SK-N-SH treated with all-trans-retinoic acid at 6 μM for 48 hours (cell line): ENCODE measurements at regions not wholly inside any gene's neighbourhood (a gene's known extent, or its start where the extent isn't known, plus 50 kb on each side); places are given as distances from the start of the nearest gene placed in this dataset.

Experiments
- ATAC-seq: fragments of 200-7000 bp; cut with Tn5 transposase; 3 replicates; pipeline ENCODE4 v1.9.1; 2020; ENCODE audit warnings: mild to moderate bottlenecking, moderate library complexity
- ARNTL ChIP-seq: fragments of 450-650 bp; formaldehyde crosslinking; IDR thresholded peaks from 2 replicates; pipeline ENCODE4 v1.5.0; 2020; ENCODE audit warnings: low read depth, mild to moderate bottlenecking, moderate library complexity, borderline replicate concordance
- CSDC2 ChIP-seq: fragments of 250-450 bp; sonication (Bioruptor Pico); IDR thresholded peaks from 2 replicates; pipeline ENCODE4 v1.5.0; 2020; ENCODE audit warnings: mild to moderate bottlenecking, moderate library complexity
- ESRRG ChIP-seq: fragments of 250-450 bp; sonication (Bioruptor Pico); IDR thresholded peaks from 2 replicates; pipeline ENCODE4 v1.6.1; 2021; ENCODE audit warnings: mild to moderate bottlenecking
- GLIS3 ChIP-seq: fragments of 250-450 bp; sonication (Bioruptor Pico); IDR thresholded peaks from 2 replicates; pipeline ENCODE4 v1.5.0; 2020; ENCODE audit warnings: mild to moderate bottlenecking, moderate library complexity
- ISL1 ChIP-seq: fragments of 250-450 bp; sonication (Bioruptor Pico); IDR thresholded peaks from 2 replicates; pipeline ENCODE4 v2.1.2; 2022; ENCODE audit warnings: mild to moderate bottlenecking, moderate library complexity
- OSR1 ChIP-seq: fragments of 250-450 bp; sonication (Bioruptor Pico); IDR thresholded peaks from 2 replicates; pipeline ENCODE4 v1.8.0; 2022; ENCODE audit warnings: moderate library complexity, mild to moderate bottlenecking, inconsistent platforms
- PPARA ChIP-seq: fragments of 250-450 bp; sonication (Bioruptor Pico); IDR thresholded peaks from 2 replicates; pipeline ENCODE4 v1.5.0; 2020; ENCODE audit warnings: mild to moderate bottlenecking, borderline replicate concordance
- RARB ChIP-seq: fragments of 250-450 bp; sonication (Bioruptor Pico); IDR thresholded peaks from 2 replicates; pipeline ENCODE4 v1.8.0; 2021; ENCODE audit warnings: mild to moderate bottlenecking, moderate library complexity
- SNAI2 ChIP-seq: fragments of 250-450 bp; sonication (Bioruptor Pico); IDR thresholded peaks from 2 replicates; pipeline ENCODE4 v1.5.0; 2020; ENCODE audit warnings: mild to moderate bottlenecking, moderate library complexity
- TCF4 ChIP-seq: fragments of 250-450 bp; sonication (Bioruptor Pico); IDR thresholded peaks from 2 replicates; pipeline ENCODE4 v1.8.0; 2021; ENCODE audit warnings: mild to moderate bottlenecking, moderate library complexity, borderline replicate concordance
- TOX ChIP-seq: fragments of 250-450 bp; sonication (Bioruptor Pico); IDR thresholded peaks from 2 replicates; pipeline ENCODE4 v1.8.0; 2021; ENCODE audit warnings: mild to moderate bottlenecking, moderate library complexity, borderline replicate concordance
- ZC3H10 ChIP-seq: fragments of 250-450 bp; sonication (Bioruptor Pico); IDR thresholded peaks from 2 replicates; pipeline ENCODE4 v1.5.1; 2021; ENCODE audit warnings: mild to moderate bottlenecking, moderate library complexity
- ZFP3 ChIP-seq: fragments of 250-450 bp; sonication (Bioruptor Pico); IDR thresholded peaks from 2 replicates; pipeline ENCODE4 v1.5.0; 2020; ENCODE audit warnings: mild to moderate bottlenecking, moderate library complexity
- ZFP30 ChIP-seq: fragments of 450-650 bp; formaldehyde crosslinking; IDR thresholded peaks from 2 replicates; pipeline ENCODE4 v1.5.0; 2022; ENCODE audit warnings: mild to moderate bottlenecking, moderate library complexity
- ZNF565 ChIP-seq: fragments of 450-650 bp; formaldehyde crosslinking; conservative IDR thresholded peaks from 2 replicates; pipeline ENCODE4 v1.5.0; 2020; ENCODE audit warnings: low read depth, mild to moderate bottlenecking, moderate library complexity
- ZNF70 ChIP-seq: fragments of 450-650 bp; formaldehyde crosslinking; IDR thresholded peaks from 2 replicates; pipeline ENCODE4 v1.5.0; 2020; ENCODE audit warnings: mild to moderate bottlenecking, moderate library complexity
- ZNF8 ChIP-seq: fragments of 450-650 bp; formaldehyde crosslinking; IDR thresholded peaks from 2 replicates; pipeline ENCODE4 v1.5.0; 2020; ENCODE audit warnings: mild to moderate bottlenecking, moderate library complexity
- TF ChIP-seq, protein P1 (sequence below): fragments of 250-450 bp; sonication (Bioruptor Pico); IDR thresholded peaks from 2 replicates; pipeline ENCODE4 v1.8.0; 2021; ENCODE audit warnings: low read depth, mild to moderate bottlenecking, moderate library complexity, borderline replicate concordance
- TF ChIP-seq, protein P2 (sequence below): fragments of 250-450 bp; sonication (Bioruptor Pico); IDR thresholded peaks from 2 replicates; pipeline ENCODE4 v1.5.1; 2020; ENCODE audit warnings: low read depth, mild to moderate bottlenecking, moderate library complexity
- TF ChIP-seq, protein P3 (sequence below): fragments of 250-450 bp; sonication (Bioruptor Pico); IDR thresholded peaks from 2 replicates; pipeline ENCODE4 v1.5.1; 2021; ENCODE audit warnings: mild to moderate bottlenecking, moderate library complexity
- TF ChIP-seq, protein P4 (sequence below): fragments of 250-450 bp; sonication (Bioruptor Pico); IDR thresholded peaks from 2 replicates; pipeline ENCODE4 v1.8.0; 2020; ENCODE audit warnings: mild to moderate bottlenecking, moderate library complexity, borderline replicate concordance
- TF ChIP-seq, protein P5 (sequence below): fragments of 250-450 bp; sonication (Bioruptor Pico); IDR thresholded peaks from 2 replicates; pipeline ENCODE4 v1.5.0; 2020; ENCODE audit warnings: mild to moderate bottlenecking, moderate library complexity

DNA sequence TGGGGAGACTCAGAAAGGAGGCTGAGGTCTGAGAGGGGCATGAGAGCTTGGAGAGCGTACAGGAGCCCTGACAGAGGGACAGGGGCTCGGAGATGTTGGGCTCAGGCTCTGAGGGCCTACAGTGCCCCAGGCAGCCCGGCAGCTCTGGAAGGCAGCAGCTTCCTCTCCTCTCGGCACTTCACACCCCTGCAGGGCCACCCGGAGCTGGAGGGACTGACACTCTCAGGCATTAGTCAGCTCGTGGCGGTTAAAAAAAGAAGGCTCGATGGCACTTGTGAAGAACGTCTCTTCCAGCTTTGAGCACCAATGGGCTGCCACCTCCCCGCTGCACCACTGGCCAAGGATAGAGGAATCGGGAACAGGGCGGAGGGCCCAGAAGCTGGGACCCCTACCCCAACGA, 62.6 kb upstream of the SIRPA start:
- ATAC-seq: no peak
- TF ChIP-seq, protein P1, sequence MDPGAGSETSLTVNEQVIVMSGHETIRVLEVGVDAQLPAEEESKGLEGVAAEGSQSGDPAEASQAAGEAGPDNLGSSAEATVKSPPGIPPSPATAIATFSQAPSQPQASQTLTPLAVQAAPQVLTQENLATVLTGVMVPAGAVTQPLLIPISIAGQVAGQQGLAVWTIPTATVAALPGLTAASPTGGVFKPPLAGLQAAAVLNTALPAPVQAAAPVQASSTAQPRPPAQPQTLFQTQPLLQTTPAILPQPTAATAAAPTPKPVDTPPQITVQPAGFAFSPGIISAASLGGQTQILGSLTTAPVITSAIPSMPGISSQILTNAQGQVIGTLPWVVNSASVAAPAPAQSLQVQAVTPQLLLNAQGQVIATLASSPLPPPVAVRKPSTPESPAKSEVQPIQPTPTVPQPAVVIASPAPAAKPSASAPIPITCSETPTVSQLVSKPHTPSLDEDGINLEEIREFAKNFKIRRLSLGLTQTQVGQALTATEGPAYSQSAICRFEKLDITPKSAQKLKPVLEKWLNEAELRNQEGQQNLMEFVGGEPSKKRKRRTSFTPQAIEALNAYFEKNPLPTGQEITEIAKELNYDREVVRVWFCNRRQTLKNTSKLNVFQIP: no peak
- TF ChIP-seq, protein P2, sequence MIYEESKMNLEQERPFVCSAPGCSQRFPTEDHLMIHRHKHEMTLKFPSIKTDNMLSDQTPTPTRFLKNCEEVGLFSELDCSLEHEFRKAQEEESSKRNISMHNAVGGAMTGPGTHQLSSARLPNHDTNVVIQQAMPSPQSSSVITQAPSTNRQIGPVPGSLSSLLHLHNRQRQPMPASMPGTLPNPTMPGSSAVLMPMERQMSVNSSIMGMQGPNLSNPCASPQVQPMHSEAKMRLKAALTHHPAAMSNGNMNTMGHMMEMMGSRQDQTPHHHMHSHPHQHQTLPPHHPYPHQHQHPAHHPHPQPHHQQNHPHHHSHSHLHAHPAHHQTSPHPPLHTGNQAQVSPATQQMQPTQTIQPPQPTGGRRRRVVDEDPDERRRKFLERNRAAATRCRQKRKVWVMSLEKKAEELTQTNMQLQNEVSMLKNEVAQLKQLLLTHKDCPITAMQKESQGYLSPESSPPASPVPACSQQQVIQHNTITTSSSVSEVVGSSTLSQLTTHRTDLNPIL (CRISPR knock-in tag): no peak
- TF ChIP-seq OSR1 (CRISPR knock-in tag) (no peak), ZFP3 (CRISPR knock-in tag) (no peak), PPARA (CRISPR knock-in tag) (no peak), ZNF70 (CRISPR knock-in tag) (no peak), ZNF565 (CRISPR knock-in tag) (no peak), RARB (CRISPR knock-in tag) (no peak), TCF4 (no peak), TOX (CRISPR knock-in tag) (no peak), GLIS3 (CRISPR knock-in tag) (no peak), ZNF8 (CRISPR knock-in tag) (no peak), SNAI2 (CRISPR knock-in tag) (no peak), ISL1 (CRISPR knock-in tag) (no peak), ZC3H10 (CRISPR knock-in tag) (no peak), ESRRG (no peak), ZFP30 (CRISPR knock-in tag) (no peak)
- TF ChIP-seq, protein P3, sequence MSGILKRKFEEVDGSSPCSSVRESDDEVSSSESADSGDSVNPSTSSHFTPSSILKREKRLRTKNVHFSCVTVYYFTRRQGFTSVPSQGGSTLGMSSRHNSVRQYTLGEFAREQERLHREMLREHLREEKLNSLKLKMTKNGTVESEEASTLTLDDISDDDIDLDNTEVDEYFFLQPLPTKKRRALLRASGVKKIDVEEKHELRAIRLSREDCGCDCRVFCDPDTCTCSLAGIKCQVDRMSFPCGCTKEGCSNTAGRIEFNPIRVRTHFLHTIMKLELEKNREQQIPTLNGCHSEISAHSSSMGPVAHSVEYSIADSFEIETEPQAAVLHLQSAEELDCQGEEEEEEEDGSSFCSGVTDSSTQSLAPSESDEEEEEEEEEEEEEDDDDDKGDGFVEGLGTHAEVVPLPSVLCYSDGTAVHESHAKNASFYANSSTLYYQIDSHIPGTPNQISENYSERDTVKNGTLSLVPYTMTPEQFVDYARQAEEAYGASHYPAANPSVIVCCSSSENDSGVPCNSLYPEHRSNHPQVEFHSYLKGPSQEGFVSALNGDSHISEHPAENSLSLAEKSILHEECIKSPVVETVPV (CRISPR knock-in tag): no peak
- TF ChIP-seq, protein P4, sequence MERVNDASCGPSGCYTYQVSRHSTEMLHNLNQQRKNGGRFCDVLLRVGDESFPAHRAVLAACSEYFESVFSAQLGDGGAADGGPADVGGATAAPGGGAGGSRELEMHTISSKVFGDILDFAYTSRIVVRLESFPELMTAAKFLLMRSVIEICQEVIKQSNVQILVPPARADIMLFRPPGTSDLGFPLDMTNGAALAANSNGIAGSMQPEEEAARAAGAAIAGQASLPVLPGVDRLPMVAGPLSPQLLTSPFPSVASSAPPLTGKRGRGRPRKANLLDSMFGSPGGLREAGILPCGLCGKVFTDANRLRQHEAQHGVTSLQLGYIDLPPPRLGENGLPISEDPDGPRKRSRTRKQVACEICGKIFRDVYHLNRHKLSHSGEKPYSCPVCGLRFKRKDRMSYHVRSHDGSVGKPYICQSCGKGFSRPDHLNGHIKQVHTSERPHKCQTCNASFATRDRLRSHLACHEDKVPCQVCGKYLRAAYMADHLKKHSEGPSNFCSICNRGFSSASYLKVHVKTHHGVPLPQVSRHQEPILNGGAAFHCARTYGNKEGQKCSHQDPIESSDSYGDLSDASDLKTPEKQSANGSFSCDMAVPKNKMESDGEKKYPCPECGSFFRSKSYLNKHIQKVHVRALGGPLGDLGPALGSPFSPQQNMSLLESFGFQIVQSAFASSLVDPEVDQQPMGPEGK (CRISPR knock-in tag): no peak
- TF ChIP-seq, protein P5, sequence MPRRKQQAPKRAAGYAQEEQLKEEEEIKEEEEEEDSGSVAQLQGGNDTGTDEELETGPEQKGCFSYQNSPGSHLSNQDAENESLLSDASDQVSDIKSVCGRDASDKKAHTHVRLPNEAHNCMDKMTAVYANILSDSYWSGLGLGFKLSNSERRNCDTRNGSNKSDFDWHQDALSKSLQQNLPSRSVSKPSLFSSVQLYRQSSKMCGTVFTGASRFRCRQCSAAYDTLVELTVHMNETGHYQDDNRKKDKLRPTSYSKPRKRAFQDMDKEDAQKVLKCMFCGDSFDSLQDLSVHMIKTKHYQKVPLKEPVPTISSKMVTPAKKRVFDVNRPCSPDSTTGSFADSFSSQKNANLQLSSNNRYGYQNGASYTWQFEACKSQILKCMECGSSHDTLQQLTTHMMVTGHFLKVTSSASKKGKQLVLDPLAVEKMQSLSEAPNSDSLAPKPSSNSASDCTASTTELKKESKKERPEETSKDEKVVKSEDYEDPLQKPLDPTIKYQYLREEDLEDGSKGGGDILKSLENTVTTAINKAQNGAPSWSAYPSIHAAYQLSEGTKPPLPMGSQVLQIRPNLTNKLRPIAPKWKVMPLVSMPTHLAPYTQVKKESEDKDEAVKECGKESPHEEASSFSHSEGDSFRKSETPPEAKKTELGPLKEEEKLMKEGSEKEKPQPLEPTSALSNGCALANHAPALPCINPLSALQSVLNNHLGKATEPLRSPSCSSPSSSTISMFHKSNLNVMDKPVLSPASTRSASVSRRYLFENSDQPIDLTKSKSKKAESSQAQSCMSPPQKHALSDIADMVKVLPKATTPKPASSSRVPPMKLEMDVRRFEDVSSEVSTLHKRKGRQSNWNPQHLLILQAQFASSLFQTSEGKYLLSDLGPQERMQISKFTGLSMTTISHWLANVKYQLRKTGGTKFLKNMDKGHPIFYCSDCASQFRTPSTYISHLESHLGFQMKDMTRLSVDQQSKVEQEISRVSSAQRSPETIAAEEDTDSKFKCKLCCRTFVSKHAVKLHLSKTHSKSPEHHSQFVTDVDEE (CRISPR knock-in tag): no peak

DNA sequence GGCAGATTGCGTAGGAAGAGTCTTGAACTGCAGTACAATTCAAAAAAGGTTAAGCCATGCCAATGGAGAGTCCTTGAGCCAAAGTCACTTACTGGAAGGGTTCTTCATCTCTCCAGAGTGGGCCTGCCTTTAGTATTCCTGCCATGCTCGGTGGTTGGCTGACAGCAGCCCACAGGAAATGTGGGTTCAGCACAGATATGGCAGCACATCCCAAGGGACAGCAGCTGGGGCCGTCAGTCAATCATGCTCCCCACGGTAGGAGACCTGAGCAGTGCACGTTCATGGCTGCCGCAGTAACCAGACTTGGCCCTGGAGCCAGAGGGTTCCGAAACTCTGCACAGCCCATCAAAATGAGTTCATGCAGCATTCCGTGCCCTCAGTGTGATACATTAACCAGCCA, 63.6 kb upstream of the SIRPA start:
- no peak for TF ChIP-seq ARNTL (CRISPR knock-in tag)
- no peak for TF ChIP-seq ZNF565 (CRISPR knock-in tag)
- no peak for TF ChIP-seq TCF4
- no peak for TF ChIP-seq OSR1 (CRISPR knock-in tag)
- no peak for TF ChIP-seq ZFP3 (CRISPR knock-in tag)
- TF ChIP-seq, protein P3 (CRISPR knock-in tag): no peak
- TF ChIP-seq CSDC2 (CRISPR knock-in tag): no peak

More for the DNA sequence above, 63.6 kb upstream of the SIRPA start:
- no peak for ATAC-seq
